HG03108 (cell line): ENCODE measurements at regions not wholly inside any gene's neighbourhood (a gene's known extent, or its start where the extent isn't known, plus 50 kb on each side); places are given as distances from the start of the nearest gene placed in this dataset.
"Not testable (repeated sequence)": the region's sequence is repeated elsewhere in the genome, so short reads cannot be mapped to it uniquely, and the experiment has no call there.

Experiments used
- ATAC-seq: cut with Tn5 transposase; IDR thresholded peaks from one replicate; pipeline ENCODE4 v1.9.1; 2021; ENCODE audit warnings: moderate library complexity; ENCODE audit not compliant: unreplicated experiment

- no peak for ATAC-seq
Observed at GRCh38 chr1:244291236-244292201, 160.2 kb downstream of the ADSS2 start.

DNA sequence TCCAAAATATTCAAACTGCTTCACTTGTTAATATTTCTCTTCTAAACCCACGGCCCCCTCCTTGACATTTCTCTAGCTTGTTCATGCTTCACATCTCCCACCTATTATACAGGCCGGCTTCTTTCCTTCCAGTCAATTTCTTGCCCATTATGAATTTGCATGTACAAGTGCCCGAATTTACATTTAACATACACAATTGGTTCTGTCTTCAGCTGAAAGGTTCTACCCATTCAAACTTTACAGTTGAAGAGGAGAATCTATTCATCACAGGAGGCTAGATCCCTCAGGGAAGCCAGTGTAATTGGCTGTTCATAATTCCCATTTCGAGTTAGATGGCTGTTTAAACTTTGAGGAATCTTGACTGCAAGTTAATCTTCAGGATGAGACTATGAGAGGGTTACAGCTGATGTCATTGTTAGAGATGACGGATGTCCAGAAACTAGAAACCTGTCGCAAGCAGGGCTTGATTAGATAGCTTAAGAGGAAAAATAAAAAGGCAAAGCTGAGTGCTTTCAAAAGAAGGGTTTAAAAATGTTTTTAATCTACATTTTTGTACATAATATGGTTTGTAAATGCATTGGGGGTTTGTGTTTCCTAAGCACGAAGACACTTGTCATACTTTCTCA lies 157.0 kb downstream of the ADSS2 start:
- ATAC-seq: no peak

- no peak for ATAC-seq
Observed at GRCh38 chr1:244296003-244296402, 155.7 kb downstream of the ADSS2 start.

- ATAC-seq: no peak
Observed at GRCh38 chr1:244296447-244296846, 155.3 kb downstream of the ADSS2 start.

- ATAC-seq: no peak
Observed at GRCh38 chr1:244297087-244297486, 154.6 kb downstream of the ADSS2 start.

DNA sequence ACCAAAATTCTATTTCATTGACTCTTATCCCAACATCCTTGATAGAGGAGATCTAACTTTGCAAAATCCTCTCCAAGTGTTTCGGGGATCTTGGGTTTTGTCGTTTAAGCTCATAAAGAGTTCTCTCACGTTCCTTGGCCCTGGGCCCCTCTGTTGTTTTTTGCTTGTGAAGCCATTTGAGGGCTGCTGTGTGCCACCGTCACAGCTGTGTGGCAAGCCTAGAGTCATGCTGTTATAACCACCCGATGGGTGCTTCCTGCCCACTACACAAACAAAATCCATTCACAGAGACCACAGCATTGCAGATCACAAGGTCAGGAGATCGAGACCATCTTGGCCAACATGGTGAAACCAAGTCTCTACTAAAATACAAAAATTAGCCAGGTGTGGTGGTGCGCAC lies 154.1 kb downstream of the ADSS2 start:
- ATAC-seq: no peak

DNA sequence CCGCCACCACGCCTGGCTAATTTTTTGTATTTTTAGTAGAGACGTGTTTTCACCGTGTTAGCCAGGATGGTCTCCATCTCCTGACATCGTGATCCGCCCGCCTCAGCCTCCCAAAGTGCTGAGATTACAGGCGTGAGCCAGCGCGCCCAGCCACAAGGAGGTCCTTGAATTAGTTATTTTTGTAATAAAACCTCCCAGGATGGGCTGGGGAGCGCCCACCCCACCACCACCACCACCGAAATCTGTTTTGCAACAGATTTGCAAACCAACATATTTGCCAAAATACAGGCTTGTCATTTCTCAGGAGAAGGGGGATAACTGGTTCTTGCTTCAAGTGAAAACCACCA lies 151.7 kb downstream of the ADSS2 start:
- not testable (repeated sequence) for ATAC-seq

- ATAC-seq: no peak
Observed at GRCh38 chr1:244301595-244302130, 150.0 kb downstream of the ADSS2 start.

DNA sequence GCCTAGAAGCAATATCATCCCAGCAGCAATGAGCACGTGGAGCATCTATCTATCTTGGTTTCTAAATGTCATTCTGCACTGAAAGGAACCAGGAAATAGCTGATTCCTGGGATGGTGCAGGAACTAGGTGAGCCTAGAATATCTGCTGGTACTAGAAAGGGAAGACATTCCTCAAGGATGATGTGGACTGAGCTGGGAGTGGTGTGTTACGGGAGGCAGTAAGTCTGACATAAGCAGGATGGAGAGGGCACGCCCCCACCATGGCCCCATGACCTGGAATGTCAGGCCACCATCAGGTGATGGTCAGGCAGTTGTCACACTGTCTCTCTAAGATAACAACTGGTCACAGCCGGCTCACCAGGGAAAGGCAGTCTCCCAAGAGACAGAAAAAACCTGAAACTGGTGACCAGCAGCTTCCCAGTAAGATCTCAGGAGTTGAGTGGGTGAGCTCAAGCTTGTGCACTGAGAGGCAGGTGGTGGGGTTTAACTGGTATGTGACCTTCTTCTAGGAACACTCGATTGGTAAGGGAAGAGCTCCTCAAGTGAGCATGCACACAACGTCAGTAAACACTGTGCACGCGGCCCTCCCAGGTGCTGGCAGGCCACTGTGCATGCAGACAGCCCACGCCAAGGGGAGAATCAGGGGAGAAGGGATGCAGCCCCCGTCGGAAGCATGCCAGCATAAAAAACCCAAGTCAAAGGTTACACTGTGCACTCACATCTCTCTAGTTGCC lies 148.7 kb downstream of the ADSS2 start:
- ATAC-seq: no peak

DNA sequence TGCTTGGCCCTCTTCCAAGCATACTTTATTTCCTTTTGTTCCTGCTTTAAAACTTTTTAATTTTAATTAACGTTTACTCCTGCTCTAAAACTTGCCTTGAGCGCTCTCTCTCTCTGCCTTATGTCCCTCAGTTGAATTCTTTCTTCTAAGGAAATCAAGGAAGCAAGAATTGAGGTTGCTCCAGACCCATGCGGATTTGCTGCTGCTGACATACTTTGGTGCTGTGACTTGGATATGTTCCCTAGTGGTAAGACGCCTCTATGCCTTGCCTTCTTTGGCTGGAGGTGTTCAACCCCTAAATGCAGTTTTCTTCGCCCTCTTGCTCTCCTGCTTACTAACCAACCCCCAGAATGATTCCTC lies 148.1 kb downstream of the ADSS2 start:
- ATAC-seq: no peak

GRCh38 chr1:244304156-244304555 lies 147.6 kb downstream of the ADSS2 start:
- ATAC-seq: no peak

GRCh38 chr1:244304656-244305055 lies 147.1 kb downstream of the ADSS2 start:
- no peak for ATAC-seq

- ATAC-seq: no peak
Observed at GRCh38 chr1:244305776-244306341, 145.8 kb downstream of the ADSS2 start.

GRCh38 chr1:244306544-244306943 lies 145.2 kb downstream of the ADSS2 start:
- no peak for ATAC-seq

DNA sequence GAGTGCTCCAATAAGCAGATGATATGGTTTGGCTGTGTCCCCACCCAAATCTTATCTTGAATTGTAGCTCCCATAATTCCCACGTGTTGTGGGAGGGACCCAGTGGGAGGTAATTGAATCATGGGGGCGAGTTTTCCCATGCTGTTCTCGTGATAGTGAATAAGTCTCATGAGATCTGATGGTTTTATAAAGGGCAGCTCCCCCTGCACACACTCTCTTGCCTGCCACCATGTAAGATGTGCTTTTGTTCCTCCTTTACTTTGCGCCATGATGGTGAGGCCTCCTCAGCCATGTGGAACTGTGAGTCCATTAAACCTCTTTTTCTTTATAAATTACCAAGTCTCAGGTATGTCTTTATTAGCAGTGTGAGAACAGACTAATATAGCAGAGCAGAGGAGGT lies 142.5 kb downstream of the ADSS2 start:
- not testable (repeated sequence) for ATAC-seq

DNA sequence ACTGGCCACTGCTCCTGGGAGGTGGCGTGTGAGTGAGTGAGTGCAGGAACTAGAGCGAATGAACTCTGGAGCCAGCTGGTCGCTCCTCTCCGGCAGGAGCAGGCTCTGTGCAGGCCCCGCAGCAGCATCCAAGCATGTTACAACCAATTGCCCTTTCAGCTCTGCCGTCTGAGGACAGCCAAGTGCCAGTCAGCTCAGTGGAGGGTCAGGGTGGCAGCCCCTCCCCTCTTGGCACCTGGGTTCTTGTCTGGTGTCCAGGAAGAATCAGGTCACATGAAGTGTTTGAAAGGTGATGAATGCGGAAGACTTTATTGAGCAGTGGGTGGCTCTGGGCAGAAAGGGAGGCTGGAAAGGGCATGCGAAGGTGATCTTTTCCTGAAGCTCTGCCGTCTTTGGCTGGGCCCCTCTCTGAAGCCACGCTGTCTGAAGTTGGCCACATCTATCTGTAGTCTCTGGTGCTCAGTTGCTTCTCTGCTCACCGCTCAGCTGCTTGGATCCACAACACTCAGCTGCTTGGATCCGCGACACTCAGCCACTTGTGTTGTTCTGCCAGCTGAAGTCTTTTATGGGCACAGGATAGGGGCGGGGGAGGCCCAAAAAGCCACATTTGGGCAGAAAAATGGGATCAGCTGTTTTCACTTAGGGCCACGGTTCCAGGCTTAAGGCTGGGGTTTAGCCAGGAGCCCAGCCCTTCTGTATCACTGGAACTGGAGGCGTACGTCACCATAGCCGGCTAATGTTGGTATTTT lies 139.8 kb downstream of the ADSS2 start:
- ATAC-seq: no peak

- ATAC-seq: no peak
Observed at GRCh38 chr1:244313346-244313745, 138.4 kb downstream of the ADSS2 start.

DNA sequence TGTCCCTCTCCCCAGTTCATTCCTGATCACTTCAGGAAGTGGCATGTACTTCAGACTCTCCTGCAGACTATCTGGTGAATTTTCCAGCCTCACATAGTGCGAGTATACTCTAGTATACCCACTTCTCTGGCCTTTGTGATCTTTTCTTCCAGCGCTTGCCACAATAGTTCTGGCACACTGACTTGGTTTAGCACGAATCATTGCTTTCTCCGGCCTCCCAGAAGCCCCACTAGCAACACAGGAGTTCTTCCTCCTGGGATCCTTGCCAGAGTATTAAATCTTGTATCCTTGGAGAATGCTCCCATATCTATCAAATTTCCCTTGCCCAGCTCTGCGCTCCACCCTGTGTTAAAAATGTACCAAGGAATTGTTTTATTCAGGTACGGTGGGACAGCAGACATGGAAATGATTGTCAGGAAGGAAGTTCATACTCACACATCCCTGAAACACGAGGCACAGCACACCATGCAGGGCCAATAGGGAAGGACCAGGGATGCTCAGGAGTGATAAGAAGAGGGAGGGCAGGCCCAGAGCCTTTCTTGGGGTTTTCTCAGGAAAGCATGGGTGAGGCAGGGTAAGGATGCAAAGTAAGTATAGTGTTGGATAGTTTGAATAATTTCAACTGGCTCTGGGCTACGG lies 136.7 kb downstream of the ADSS2 start:
- no peak for ATAC-seq

DNA sequence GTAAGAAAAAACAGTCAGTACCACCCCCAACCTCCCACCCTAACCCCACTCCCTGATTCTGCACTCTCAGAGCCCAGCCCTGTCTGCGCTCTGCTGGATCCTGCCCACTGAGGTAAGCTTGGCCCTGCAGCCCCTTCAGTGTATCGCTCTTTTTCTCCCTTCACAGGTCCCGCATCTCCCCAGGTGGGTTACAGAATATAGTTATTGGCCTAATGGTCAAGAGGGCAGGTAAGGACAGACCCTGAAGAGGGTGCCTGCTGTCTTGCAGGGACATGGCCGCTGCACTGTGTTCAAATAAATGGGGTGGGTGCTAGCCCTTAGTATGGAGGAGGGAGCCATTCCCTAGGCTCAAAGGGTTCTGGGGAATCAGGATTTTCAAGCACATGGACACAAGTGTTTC lies 135.7 kb downstream of the ADSS2 start:
- no peak for ATAC-seq

DNA sequence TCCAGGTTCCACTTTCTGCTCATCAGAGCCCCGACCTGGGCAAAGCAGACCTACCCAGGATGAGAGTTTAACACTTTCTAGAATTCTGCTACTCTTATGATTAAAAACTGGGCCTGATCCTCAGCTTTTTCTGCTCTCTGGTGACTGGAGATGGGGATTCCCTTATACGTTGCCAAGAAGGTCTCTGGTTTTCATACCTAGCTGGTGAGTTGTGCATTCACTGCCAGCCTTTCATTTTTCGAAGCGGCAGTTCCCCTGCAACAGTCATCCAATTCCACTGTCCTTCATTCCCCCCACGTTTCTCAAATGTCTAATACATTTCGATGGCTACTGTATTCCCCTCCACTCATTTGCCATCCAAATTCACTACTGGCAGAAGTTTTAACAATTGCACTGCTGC lies 135.3 kb downstream of the ADSS2 start:
- no peak for ATAC-seq
